Muscle layer of colon (tissue), 2 donors: ENCODE measurements at regions not wholly inside any gene's neighbourhood (a gene's known extent, or its start where the extent isn't known, plus 50 kb on each side); places are given as distances from the start of the nearest gene placed in this dataset.
"Not testable (repeated sequence)": the region's sequence is repeated elsewhere in the genome, so short reads cannot be mapped to it uniquely, and the experiment has no call there.

ENCODE experiments used
- H3K27ac ChIP-seq: one replicate; pipeline ENCODE4 v1.7.0; 2013; ENCODE audit warnings: low read depth, mild to moderate bottlenecking, low read length, moderate library complexity
- H3K27me3 ChIP-seq, 2 donors: one replicate each; pipeline ENCODE4 v1.7.0; 2013; ENCODE audit warnings: low read length in 2 of 2, mild to moderate bottlenecking in 2 of 2; ENCODE audit not compliant: insufficient read depth in 2 of 2, control insufficient read depth in 1 of 2
- H3K36me3 ChIP-seq: one replicate; pipeline ENCODE4 v1.7.0; 2013; ENCODE audit warnings: mild to moderate bottlenecking, low read length; ENCODE audit not compliant: insufficient read depth
- H3K4me1 ChIP-seq: one replicate; pipeline ENCODE4 v1.7.0; 2013; ENCODE audit warnings: mild to moderate bottlenecking, low read length; ENCODE audit not compliant: insufficient read depth
- H3K4me3 ChIP-seq, 2 donors: one replicate each; pipeline ENCODE4 v1.7.0; 2013; ENCODE audit warnings: low read length in 2 of 2, low read depth in 1 of 2, mild to moderate bottlenecking in 1 of 2, moderate library complexity in 1 of 2
- H3K9ac ChIP-seq: one replicate; pipeline ENCODE4 v1.7.0; 2013; ENCODE audit warnings: low read length
- H3K9me3 ChIP-seq: one replicate; pipeline ENCODE4 v1.7.0; 2013; ENCODE audit warnings: mild to moderate bottlenecking, low read length
- donor health status: abdominal sarcoma.
- donor health status: Adenocarcinoma of cecum.

DNA sequence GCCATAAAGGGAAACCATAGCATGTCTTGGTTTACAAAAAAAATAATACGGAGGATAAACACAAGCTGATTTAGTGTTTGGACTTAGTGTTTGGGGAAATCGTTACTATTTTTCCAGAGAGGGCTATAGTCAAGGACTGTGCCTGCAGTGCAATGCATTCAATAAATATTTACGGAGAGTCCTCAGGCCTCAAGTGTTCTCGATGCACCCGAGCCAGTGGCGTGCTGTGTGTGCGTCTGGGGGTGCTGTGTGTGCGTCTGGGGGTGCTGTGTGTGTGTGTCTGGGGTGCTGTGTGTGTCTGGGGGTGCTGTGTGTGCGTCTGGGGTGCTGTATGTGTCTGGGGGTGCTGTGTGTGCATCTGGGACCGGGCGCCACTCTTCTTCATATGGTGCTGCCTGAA, 71.7 kb upstream of the GTF3A start:
- H3K4me3 ChIP-seq, result peak overlapping the region in 1 of 2 donors; percentile 33
- H3K36me3 ChIP-seq, result no peaks in the 10 kb centered on the region
- peak overlapping the region; percentile 37 for H3K9ac ChIP-seq
- H3K27ac ChIP-seq, result peak overlapping the region; percentile 90
- H3K27me3 ChIP-seq, result no peaks in the 10 kb centered on the region
- peaks cover 28% of the 10 kb centered on the region for H3K4me1 ChIP-seq
- no peaks in the 10 kb centered on the region for H3K9me3 ChIP-seq

GRCh38 chr13:27353166-27353583, 71.2 kb upstream of the GTF3A start:
- Histone ChIP-seq H3K27me3 (no peaks in the 10 kb centered on the region), H3K4me3 (peak overlapping the region in 1 of 2 donors; percentile 33), H3K27ac (peak overlapping the region; percentile 90), H3K9me3 (no peaks in the 10 kb centered on the region), H3K4me1 (peaks cover 28% of the 10 kb centered on the region), H3K9ac (peak overlapping the region; percentile 37), H3K36me3 (no peaks in the 10 kb centered on the region)

GRCh38 chr13:27353708-27354107, 70.7 kb upstream of the GTF3A start:
- H3K9ac ChIP-seq, result peak overlapping the region; percentile 37
- no peaks in the 10 kb centered on the region for H3K9me3 ChIP-seq
- peak overlapping the region; percentile 90 for H3K27ac ChIP-seq
- H3K27me3 ChIP-seq, result no peaks in the 10 kb centered on the region
- H3K4me1 ChIP-seq, result peaks cover 28% of the 10 kb centered on the region
- no peaks in the 10 kb centered on the region for H3K36me3 ChIP-seq
- peak overlapping the region in 1 of 2 donors; percentile 33 for H3K4me3 ChIP-seq

DNA sequence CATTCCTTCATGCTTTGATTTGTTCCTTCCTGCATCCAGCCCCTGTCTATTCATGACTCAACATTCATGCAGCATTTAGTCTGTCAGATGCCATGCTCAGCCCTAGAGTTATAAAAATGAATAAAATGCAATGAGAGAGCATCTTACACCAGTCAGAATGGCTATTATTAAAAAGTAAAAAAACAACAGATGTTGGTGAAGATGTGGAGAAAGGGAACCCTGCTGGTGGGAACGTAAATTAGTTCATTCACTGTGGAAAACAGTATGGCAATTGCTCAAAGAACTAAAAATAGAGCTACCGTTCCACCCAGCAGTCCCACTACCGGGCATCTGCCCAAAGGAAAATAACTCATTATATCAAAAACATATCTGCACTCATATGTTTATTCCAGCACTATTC, 70.0 kb upstream of the GTF3A start:
- Histone ChIP-seq H3K36me3 (no peaks in the 10 kb centered on the region), H3K27me3 (no peaks in the 10 kb centered on the region), H3K9ac (no peak overlapping the region), H3K4me3 (no peak overlapping the region), H3K27ac (no peak overlapping the region), H3K9me3 (no peaks in the 10 kb centered on the region), H3K4me1 (peaks cover 33% of the 10 kb centered on the region)

GRCh38 chr13:27355894-27356293, 68.5 kb upstream of the GTF3A start:
- no peaks in the 10 kb centered on the region for H3K27me3 ChIP-seq
- no peak overlapping the region for H3K4me3 ChIP-seq
- H3K9me3 ChIP-seq, result no peaks in the 10 kb centered on the region
- no peaks in the 10 kb centered on the region for H3K36me3 ChIP-seq
- peaks cover 33% of the 10 kb centered on the region for H3K4me1 ChIP-seq
- no peak overlapping the region for H3K27ac ChIP-seq
- no peak overlapping the region for H3K9ac ChIP-seq

DNA sequence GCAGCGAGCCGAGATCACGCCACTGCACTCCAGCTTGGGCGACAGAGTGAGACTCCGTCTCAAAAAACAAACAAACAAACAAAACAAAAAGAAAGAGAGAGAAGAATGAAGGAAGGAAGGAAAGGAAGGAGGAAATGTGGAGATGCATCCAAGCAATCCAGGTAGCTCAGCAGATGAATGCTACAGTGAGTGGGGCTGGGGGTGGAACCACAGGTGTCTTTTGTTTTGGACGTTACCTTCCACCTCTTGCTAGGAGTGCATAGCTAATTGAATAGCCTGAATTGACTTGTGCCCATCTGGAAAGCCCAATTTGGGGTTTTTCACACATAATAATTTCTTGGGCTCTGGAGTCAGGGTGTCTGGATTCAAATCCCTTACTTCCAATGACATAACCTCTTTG, 66.0 kb upstream of the GTF3A start:
- Histone ChIP-seq H3K9me3 (no peaks in the 10 kb centered on the region), H3K9ac (no peak overlapping the region), H3K27me3 (no peaks in the 10 kb centered on the region), H3K36me3 (no peaks in the 10 kb centered on the region), H3K4me3 (no peak overlapping the region), H3K27ac (peak overlapping the region; percentile 13), H3K4me1 (peaks cover 24% of the 10 kb centered on the region)

GRCh38 chr13:27359199-27359821, 65.1 kb upstream of the GTF3A start:
- Histone ChIP-seq H3K9me3 (no peaks in the 10 kb centered on the region), H3K4me1 (peaks cover 15% of the 10 kb centered on the region), H3K9ac (no peak overlapping the region), H3K27ac (no peak overlapping the region), H3K4me3 (no peak overlapping the region), H3K27me3 (no peaks in the 10 kb centered on the region), H3K36me3 (no peaks in the 10 kb centered on the region)

DNA sequence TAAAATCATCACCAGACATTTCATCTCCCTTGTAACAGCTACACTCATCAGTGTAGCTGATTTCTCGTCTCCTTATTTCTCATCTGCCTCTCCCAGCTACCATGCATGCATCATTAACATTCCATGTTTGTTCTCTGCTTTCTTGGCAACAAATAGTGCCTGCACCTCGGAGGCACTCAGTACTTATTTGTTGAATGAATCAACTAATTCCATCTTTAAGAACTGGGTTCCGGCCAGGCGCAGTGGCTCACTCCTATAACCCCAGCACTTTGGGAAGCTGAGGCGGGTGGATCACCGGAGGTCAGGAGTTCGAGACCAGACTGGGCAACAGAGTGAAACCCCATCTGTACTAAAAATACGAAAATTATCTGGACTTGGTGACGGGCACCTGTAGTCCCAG, 63.9 kb upstream of the GTF3A start:
- Histone ChIP-seq H3K4me3 (no peak overlapping the region), H3K9ac (no peak overlapping the region), H3K36me3 (no peaks in the 10 kb centered on the region), H3K27ac (no peak overlapping the region), H3K27me3 (no peaks in the 10 kb centered on the region), H3K4me1 (peaks cover 14% of the 10 kb centered on the region), H3K9me3 (no peaks in the 10 kb centered on the region)

- Histone ChIP-seq H3K9ac (peak overlapping the region; percentile 41), H3K4me3 (peak overlapping the region; percentile 59 to 71), H3K4me1 (peaks cover 14% of the 10 kb centered on the region), H3K9me3 (no peaks in the 10 kb centered on the region), H3K36me3 (no peaks in the 10 kb centered on the region), H3K27ac (no peak overlapping the region), H3K27me3 (no peaks in the 10 kb centered on the region)
Measured at GRCh38 chr13:27362064-27362751, 62.2 kb upstream of the GTF3A start.

- H3K4me3 ChIP-seq, H3K27ac ChIP-seq, H3K9ac ChIP-seq, H3K9me3 ChIP-seq, H3K36me3 ChIP-seq, H3K27me3 ChIP-seq: not testable (repeated sequence)
- peaks cover 14% of the 10 kb centered on the region for H3K4me1 ChIP-seq
Measured at GRCh38 chr13:27363637-27364036, 60.8 kb upstream of the GTF3A start.

- H3K4me1 ChIP-seq, result peaks cover 2% of the 10 kb centered on the region
- H3K9ac ChIP-seq, result no peak overlapping the region
- H3K27me3 ChIP-seq, result no peaks in the 10 kb centered on the region
- H3K9me3 ChIP-seq, result no peaks in the 10 kb centered on the region
- H3K36me3 ChIP-seq, result no peaks in the 10 kb centered on the region
- no peak overlapping the region for H3K4me3 ChIP-seq
- no peak overlapping the region for H3K27ac ChIP-seq
Measured at GRCh38 chr13:27367570-27367969, 56.8 kb upstream of the GTF3A start.
